GM10248 (cell line): ENCODE measurements at regions not wholly inside any gene's neighbourhood (a gene's known extent, or its start where the extent isn't known, plus 50 kb on each side); places are given as distances from the start of the nearest gene placed in this dataset.
A peak's percentile ranks its signal among the peaks of the same experiment; 100 is the strongest.
"Not testable (repeated sequence)": the region's sequence is repeated elsewhere in the genome, so short reads cannot be mapped to it uniquely, and the experiment has no call there.

Experiments
- CTCF ChIA-PET: fragments of 300-600 bp; sonication (Branson Sonifier 250); formaldehyde crosslinking; extraction: SDS; loops from one replicate; lab custom pipeline; 2021; ENCODE audit warnings: antibody characterized with exemption; lab: Yijun Ruan, JAX
- POLR2A ChIA-PET: fragments of 350-650 bp; sonication (Branson Sonifier 250); formaldehyde crosslinking; extraction: SDS; loops from one replicate; lab custom pipeline; 2020; ENCODE audit warnings: antibody characterized with exemption; lab: Yijun Ruan, JAX
- DNase-seq: peaks from one replicate; pipeline ENCODE4 v3.0.0; 2012; ENCODE audit errors: extremely low spot score
- TF ChIP-seq, protein P1 (sequence below): IDR thresholded peaks from 2 replicates; pipeline ENCODE4 v1.5.1; 2012; ENCODE audit warnings: mild to moderate bottlenecking, low read depth; ENCODE audit errors: extremely low read depth, missing control alignments, control extremely low read depth

- TF ChIP-seq, protein P1, sequence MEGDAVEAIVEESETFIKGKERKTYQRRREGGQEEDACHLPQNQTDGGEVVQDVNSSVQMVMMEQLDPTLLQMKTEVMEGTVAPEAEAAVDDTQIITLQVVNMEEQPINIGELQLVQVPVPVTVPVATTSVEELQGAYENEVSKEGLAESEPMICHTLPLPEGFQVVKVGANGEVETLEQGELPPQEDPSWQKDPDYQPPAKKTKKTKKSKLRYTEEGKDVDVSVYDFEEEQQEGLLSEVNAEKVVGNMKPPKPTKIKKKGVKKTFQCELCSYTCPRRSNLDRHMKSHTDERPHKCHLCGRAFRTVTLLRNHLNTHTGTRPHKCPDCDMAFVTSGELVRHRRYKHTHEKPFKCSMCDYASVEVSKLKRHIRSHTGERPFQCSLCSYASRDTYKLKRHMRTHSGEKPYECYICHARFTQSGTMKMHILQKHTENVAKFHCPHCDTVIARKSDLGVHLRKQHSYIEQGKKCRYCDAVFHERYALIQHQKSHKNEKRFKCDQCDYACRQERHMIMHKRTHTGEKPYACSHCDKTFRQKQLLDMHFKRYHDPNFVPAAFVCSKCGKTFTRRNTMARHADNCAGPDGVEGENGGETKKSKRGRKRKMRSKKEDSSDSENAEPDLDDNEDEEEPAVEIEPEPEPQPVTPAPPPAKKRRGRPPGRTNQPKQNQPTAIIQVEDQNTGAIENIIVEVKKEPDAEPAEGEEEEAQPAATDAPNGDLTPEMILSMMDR = no peak
- ChIA-PET POLR2A (no interaction called here), CTCF (interaction anchor here (1.2 to 1.6 kb wide), 2 partner anchors 12 to 52 kb away, joined by 3 to 6 read pairs; no protein-coding TSS in a partner anchor)
- no peak for DNase-seq
These were observed 534.5 kb downstream of the TMEM38B start for GRCh38 chr9:106228861-106229260.

GRCh38 chr9:106233116-106233515, 538.8 kb downstream of the TMEM38B start:
- DNase-seq = no peak
- ChIA-PET POLR2A (no interaction called here), CTCF (no interaction called here)
- TF ChIP-seq, protein P1 = no peak

GRCh38 chr9:106260908-106261307, 566.6 kb downstream of the TMEM38B start:
- DNase-seq, CTCF ChIA-PET, POLR2A ChIA-PET: not testable (repeated sequence)

DNA sequence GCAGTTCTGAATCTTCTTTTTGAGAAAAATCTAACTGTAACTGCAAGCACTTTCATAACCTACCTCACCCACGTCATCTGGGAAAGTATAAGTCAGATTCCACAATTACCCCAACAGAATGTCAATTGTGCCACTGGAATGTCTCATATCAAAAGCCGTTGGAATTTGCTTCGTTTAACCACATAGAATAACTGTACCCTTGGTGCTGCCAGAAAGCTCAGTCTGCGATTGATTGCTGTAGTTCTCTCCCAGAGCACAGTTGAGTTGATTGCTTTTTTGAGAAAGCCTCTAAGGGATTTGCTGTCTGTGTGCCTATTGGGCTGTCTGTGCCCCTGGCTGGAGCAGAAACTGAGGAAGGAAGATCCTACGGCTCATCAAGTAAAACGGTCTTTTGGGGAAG, 583.6 kb downstream of the TMEM38B start:
- DNase-seq = no peak
- CTCF ChIA-PET = no interaction called here
- TF ChIP-seq, protein P1 = no peak
- POLR2A ChIA-PET = no interaction called here

- DNase-seq = no peak
- ChIA-PET POLR2A (no interaction called here), CTCF (no interaction called here)
- TF ChIP-seq, protein P1 = no peak
These were observed 579.2 kb upstream of the ZNF462 start for GRCh38 chr9:106283769-106284168.

GRCh38 chr9:106284296-106284695, 578.7 kb upstream of the ZNF462 start:
- TF ChIP-seq, protein P1 = no peak
- CTCF ChIA-PET = interaction anchor here (1.4 kb wide), 1 partner anchor 9 kb away, joined by 6 read pairs; no protein-coding TSS in a partner anchor
- DNase-seq = no peak
- POLR2A ChIA-PET = no interaction called here

- no peak for DNase-seq
- ChIA-PET POLR2A (no interaction called here), CTCF (interaction anchor here (0.7 to 2.1 kb wide), 2 partner anchors 14 to 30 kb away, joined by 3 to 7 read pairs; no protein-coding TSS in a partner anchor)
- TF ChIP-seq, protein P1 = peak; percentile 7
These were observed 576.7 kb upstream of the ZNF462 start for GRCh38 chr9:106286249-106286648.
